ENCODE measurements at regions not wholly inside any gene's neighbourhood (a gene's known extent, or its start where the extent isn't known, plus 50 kb on each side); places are given as distances from the start of the nearest gene placed in this dataset.
"Not testable (repeated sequence)": the region's sequence is repeated elsewhere in the genome, so short reads cannot be mapped to it uniquely, and the experiment has no call there.

DNA sequence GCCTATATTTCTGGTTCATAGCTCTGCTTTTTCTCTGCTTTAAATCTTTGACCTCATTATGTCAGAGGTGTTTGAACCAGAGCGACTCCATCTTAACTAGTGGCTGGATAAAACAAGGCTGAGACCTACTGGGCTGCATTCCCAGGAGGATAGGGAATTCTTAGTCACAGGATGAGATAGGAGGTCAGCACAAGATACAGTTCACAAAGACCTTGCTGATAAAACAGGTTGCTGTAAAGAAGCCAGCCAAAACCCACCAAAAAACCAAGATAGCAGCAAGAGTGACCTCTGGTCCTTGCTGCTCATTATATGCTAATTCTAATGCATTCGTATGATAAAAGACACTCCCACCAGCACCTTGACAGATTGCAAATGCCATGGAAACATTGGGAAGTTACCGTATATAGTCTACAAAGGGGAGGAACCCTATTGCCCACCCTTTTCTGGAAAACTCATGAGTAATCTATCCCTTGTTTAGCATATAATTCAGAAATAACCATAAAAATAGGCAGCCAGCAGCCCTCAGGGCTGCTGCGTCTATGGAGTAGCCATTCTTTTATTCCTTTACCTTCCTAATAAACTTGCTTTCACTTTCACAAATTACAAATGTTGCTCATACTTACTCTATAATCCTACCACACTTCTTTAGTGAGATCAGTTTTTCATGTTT is 193.9 kb downstream of the NAF1 start:
- no peak overlapping the region for H3K27ac ChIP-seq (ENCODE audit: low read length)
- no peaks in the 10 kb centered on the region for H3K27me3 ChIP-seq (ENCODE audit: low read depth, low read length)
- no peaks in the 10 kb centered on the region for H3K9me3 ChIP-seq (ENCODE audit: insufficient read depth, low read length)
- H3K4me3 ChIP-seq (ENCODE audit: low read length): no peak overlapping the region
- H3K4me1 ChIP-seq (ENCODE audit: low read length): no peaks in the 10 kb centered on the region
- no peaks in the 10 kb centered on the region for H4K20me1 ChIP-seq (ENCODE audit: insufficient read depth, low read length)
- no peaks in the 10 kb centered on the region for H3K36me3 ChIP-seq (replicated peaks; ENCODE audit: low read depth, low read length)
- no peaks in the 10 kb centered on the region for H3K79me2 ChIP-seq (ENCODE audit: low read length)
- no peak overlapping the region for H3K9ac ChIP-seq (ENCODE audit: low read length)
- TF ChIP-seq CTCF (IDR thresholded peaks at IDR 0.05; ENCODE audit: low read depth, low read length) (no peak), EZH2phosphoT487 (IDR thresholded peaks at IDR 0.05; ENCODE audit: low read depth) (no peak)
- no peak overlapping the region for H2AFZ ChIP-seq (ENCODE audit: low read depth, low read length)
- H3K4me2 ChIP-seq (ENCODE audit: low read length): no peak overlapping the region

- no peak for TF ChIP-seq EZH2phosphoT487 (IDR thresholded peaks at IDR 0.05; ENCODE audit: low read depth)
- no peak for TF ChIP-seq CTCF (IDR thresholded peaks at IDR 0.05; ENCODE audit: low read depth, low read length)
- H3K9me3 ChIP-seq (ENCODE audit: insufficient read depth, low read length): no peaks in the 10 kb centered on the region
- no peak overlapping the region for H3K9ac ChIP-seq (ENCODE audit: low read length)
- H3K4me2 ChIP-seq (ENCODE audit: low read length): no peak overlapping the region
- no peaks in the 10 kb centered on the region for H3K36me3 ChIP-seq (replicated peaks; ENCODE audit: low read depth, low read length)
- no peak overlapping the region for H3K4me3 ChIP-seq (ENCODE audit: low read length)
- no peak overlapping the region for H3K27ac ChIP-seq (ENCODE audit: low read length)
- H4K20me1 ChIP-seq (ENCODE audit: insufficient read depth, low read length): no peaks in the 10 kb centered on the region
- no peaks in the 10 kb centered on the region for H3K27me3 ChIP-seq (ENCODE audit: low read depth, low read length)
- no peaks in the 10 kb centered on the region for H3K79me2 ChIP-seq (ENCODE audit: low read length)
- H3K4me1 ChIP-seq (ENCODE audit: low read length): no peaks in the 10 kb centered on the region
- H2AFZ ChIP-seq (ENCODE audit: low read depth, low read length): no peak overlapping the region
Measured at GRCh38 chr4:162969194-162969593, 197.5 kb downstream of the NAF1 start.

- H3K4me1 ChIP-seq (ENCODE audit: low read length); H3K27me3 ChIP-seq (ENCODE audit: low read depth, low read length); H3K9me3 ChIP-seq (ENCODE audit: insufficient read depth, low read length); H4K20me1 ChIP-seq (ENCODE audit: insufficient read depth, low read length); H3K9ac ChIP-seq (ENCODE audit: low read length); H3K4me3 ChIP-seq (ENCODE audit: low read length); H3K4me2 ChIP-seq (ENCODE audit: low read length); H3K79me2 ChIP-seq (ENCODE audit: low read length); H3K36me3 ChIP-seq (replicated peaks; ENCODE audit: low read depth, low read length); H3K27ac ChIP-seq (ENCODE audit: low read length); H2AFZ ChIP-seq (ENCODE audit: low read depth, low read length): not testable (repeated sequence)
Measured at GRCh38 chr4:162965978-162966377, 200.7 kb downstream of the NAF1 start.

DNA sequence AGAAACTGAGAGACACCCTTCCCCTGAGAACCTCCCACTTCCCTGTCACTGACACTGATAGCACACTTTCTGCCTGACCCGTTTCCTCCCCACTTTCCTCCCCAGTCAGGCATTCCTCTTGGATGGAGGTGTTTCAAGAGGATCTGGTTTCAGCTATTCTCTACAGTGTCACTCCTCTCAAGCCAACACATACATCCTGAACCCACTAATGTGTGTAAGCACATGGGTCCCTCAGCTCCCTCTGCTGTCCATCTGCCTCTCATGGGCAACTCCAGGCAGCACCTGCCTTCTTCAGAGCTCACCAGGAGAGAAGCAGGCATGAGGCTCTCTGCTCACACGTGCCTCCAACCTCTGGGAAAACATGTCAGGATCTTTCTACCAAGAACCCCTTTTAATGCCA is 207.6 kb downstream of the NAF1 start:
- Histone ChIP-seq H3K9me3 (ENCODE audit: insufficient read depth, low read length) (no peaks in the 10 kb centered on the region), H3K79me2 (ENCODE audit: low read length) (no peaks in the 10 kb centered on the region), H4K20me1 (ENCODE audit: insufficient read depth, low read length) (no peaks in the 10 kb centered on the region), H3K36me3 (replicated peaks; ENCODE audit: low read depth, low read length) (no peaks in the 10 kb centered on the region), H3K27ac (ENCODE audit: low read length) (no peak overlapping the region), H2AFZ (ENCODE audit: low read depth, low read length) (peak overlapping the region; percentile 69), H3K9ac (ENCODE audit: low read length) (no peak overlapping the region), H3K4me1 (ENCODE audit: low read length) (peaks cover 14% of the 10 kb centered on the region), H3K4me3 (ENCODE audit: low read length) (no peak overlapping the region), H3K27me3 (ENCODE audit: low read depth, low read length) (0 out of 2 replicates have a peak, but pooled peaks cover 2% of the 10 kb centered on the region), H3K4me2 (ENCODE audit: low read length) (peak overlapping the region; percentile 32)
- peak; percentile 92 for TF ChIP-seq CTCF (IDR thresholded peaks at IDR 0.05; ENCODE audit: low read depth, low read length)
- TF ChIP-seq EZH2phosphoT487 (IDR thresholded peaks at IDR 0.05; ENCODE audit: low read depth): no peak
